HUES6 (cell line): ENCODE measurements at regions not wholly inside any gene's neighbourhood (a gene's known extent, or its start where the extent isn't known, plus 50 kb on each side); places are given as distances from the start of the nearest gene placed in this dataset.

Source experiments
- H3K27ac ChIP-seq: 2 replicates; pipeline ENCODE4 v1.7.0; 2013; ENCODE audit warnings: low read depth, mild to moderate bottlenecking, low read length, inconsistent platforms
- H3K27me3 ChIP-seq: 2 replicates; pipeline ENCODE4 v1.6.1; 2013; ENCODE audit warnings: low read length; ENCODE audit not compliant: control insufficient read depth, insufficient read depth
- H3K36me3 ChIP-seq: 2 replicates; pipeline ENCODE4 v1.6.1; 2013; ENCODE audit warnings: low read length; ENCODE audit not compliant: control insufficient read depth, insufficient read depth
- H3K4me1 ChIP-seq: 2 replicates; pipeline ENCODE4 v1.6.1; 2013; ENCODE audit warnings: low read length; ENCODE audit not compliant: control insufficient read depth, insufficient read depth
- H3K4me3 ChIP-seq: 2 replicates; pipeline ENCODE4 v1.5.1; 2013; ENCODE audit warnings: low read depth, low read length
- H3K9ac ChIP-seq: one replicate; pipeline ENCODE4 v1.6.1; 2013; ENCODE audit warnings: mild to moderate bottlenecking, low read length
- H3K9me3 ChIP-seq: 2 replicates; pipeline ENCODE4 v1.6.1; 2013; ENCODE audit warnings: low read depth, low read length; ENCODE audit not compliant: control insufficient read depth, insufficient read depth

GRCh38 chr2:2804528-2804927 is 473.5 kb upstream of the MYT1L start:
- Histone ChIP-seq H3K36me3 (no peaks in the 10 kb centered on the region), H3K9ac (no peak overlapping the region), H3K4me3 (no peak overlapping the region), H3K27me3 (no peaks in the 10 kb centered on the region), H3K9me3 (peaks cover 26% of the 10 kb centered on the region), H3K27ac (no peak overlapping the region), H3K4me1 (no peaks in the 10 kb centered on the region)

GRCh38 chr2:2801458-2801857 is 470.4 kb upstream of the MYT1L start:
- no peaks in the 10 kb centered on the region for H3K4me1 ChIP-seq
- no peak overlapping the region for H3K27ac ChIP-seq
- no peaks in the 10 kb centered on the region for H3K27me3 ChIP-seq

GRCh38 chr2:2800697-2801096 is 469.6 kb upstream of the MYT1L start:
- H3K9ac ChIP-seq: no peak overlapping the region
- no peaks in the 10 kb centered on the region for H3K4me1 ChIP-seq
- H3K36me3 ChIP-seq: no peaks in the 10 kb centered on the region
- peaks cover 26% of the 10 kb centered on the region for H3K9me3 ChIP-seq
- no peak overlapping the region for H3K4me3 ChIP-seq
- no peak overlapping the region for H3K27ac ChIP-seq
- H3K27me3 ChIP-seq: no peaks in the 10 kb centered on the region

More at GRCh38 chr2:2801458-2801857, 470.4 kb upstream of the MYT1L start:
- no peak overlapping the region for H3K4me3 ChIP-seq
- H3K9ac ChIP-seq: no peak overlapping the region
- peaks cover 26% of the 10 kb centered on the region for H3K9me3 ChIP-seq
- no peaks in the 10 kb centered on the region for H3K36me3 ChIP-seq

DNA sequence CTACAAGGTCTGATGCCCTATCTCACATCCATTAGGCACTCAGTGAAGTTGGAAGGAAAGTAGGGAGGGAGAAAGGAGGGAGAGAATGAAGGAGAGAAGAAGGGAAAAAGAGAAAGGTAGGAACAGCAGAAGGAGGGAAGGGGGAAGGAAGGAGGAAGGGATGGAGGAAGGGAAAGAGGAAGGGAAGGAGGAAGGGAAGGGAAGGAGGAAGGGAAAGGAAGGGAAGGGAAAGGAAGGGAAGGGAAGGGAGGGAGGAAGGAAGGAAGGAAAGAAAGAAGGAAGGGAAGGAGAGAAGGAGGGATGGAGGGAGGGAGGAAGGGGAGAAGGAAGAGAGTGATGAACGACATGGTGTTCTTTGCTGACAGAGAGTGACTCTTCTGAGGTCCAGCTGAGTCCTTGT is 468.9 kb upstream of the MYT1L start:
- Histone ChIP-seq H3K4me3 (no peak overlapping the region), H3K9ac (no peak overlapping the region), H3K27me3 (no peaks in the 10 kb centered on the region), H3K9me3 (peaks cover 26% of the 10 kb centered on the region), H3K36me3 (no peaks in the 10 kb centered on the region), H3K27ac (no peak overlapping the region), H3K4me1 (no peaks in the 10 kb centered on the region)

DNA sequence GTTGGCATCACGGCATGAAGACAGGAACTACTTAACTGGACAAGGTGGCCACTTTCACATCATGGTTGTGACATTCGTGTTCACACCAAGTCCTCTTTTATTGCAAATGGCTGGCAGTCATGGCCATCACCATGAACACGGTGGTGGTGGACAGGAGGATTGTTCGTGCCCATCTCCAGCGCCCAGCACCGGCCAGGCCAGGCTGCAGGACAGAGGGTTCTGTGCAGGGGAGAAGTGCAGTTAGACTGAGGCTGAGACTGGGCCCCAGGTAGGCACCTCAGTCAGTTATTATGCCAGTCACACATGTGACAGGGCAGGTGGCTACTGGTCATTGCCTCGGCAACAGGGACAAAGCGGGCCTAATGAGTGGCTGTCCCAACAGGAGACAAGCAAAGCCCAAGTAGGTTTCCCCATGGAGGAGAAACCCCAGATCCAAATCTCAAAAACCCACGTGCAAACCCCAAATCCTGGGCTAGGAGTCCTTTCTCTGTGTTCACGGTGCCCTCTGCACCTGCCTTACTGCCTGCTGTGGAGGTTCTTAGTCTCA is 468.1 kb upstream of the MYT1L start:
- H3K9me3 ChIP-seq: peaks cover 32% of the 10 kb centered on the region
- H3K27me3 ChIP-seq: no peaks in the 10 kb centered on the region
- H3K4me3 ChIP-seq: no peak overlapping the region
- H3K9ac ChIP-seq: no peak overlapping the region
- H3K36me3 ChIP-seq: no peaks in the 10 kb centered on the region
- H3K27ac ChIP-seq: no peak overlapping the region
- H3K4me1 ChIP-seq: no peaks in the 10 kb centered on the region

GRCh38 chr2:2798337-2798736 is 467.3 kb upstream of the MYT1L start:
- Histone ChIP-seq H3K9me3 (peaks cover 36% of the 10 kb centered on the region), H3K27me3 (no peaks in the 10 kb centered on the region), H3K36me3 (no peaks in the 10 kb centered on the region), H3K4me1 (no peaks in the 10 kb centered on the region), H3K27ac (no peak overlapping the region), H3K4me3 (no peak overlapping the region), H3K9ac (no peak overlapping the region)

DNA sequence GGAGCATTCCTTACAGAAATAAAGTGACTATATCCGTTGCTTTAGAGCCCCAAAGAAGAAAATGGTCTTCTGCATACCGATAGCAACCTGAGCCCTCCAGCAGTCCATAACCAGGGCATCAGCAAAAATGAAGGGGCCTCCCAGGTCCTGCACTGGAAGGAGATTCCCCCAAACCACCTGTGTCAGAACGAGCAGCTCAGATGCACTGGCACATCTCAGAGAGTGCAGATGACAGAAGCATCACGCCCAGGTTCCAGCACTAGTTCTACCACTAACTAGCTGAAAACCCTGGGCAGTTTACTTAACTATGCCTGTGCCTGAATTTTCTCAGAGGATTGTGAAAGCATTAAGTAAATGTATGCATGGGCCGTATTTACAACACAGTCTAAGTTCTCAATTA is 466.7 kb upstream of the MYT1L start:
- Histone ChIP-seq H3K36me3 (no peaks in the 10 kb centered on the region), H3K9ac (no peak overlapping the region), H3K27ac (no peak overlapping the region), H3K9me3 (peaks cover 31% of the 10 kb centered on the region), H3K4me3 (no peak overlapping the region), H3K27me3 (no peaks in the 10 kb centered on the region), H3K4me1 (no peaks in the 10 kb centered on the region)

- no peaks in the 10 kb centered on the region for H3K4me1 ChIP-seq
- no peak overlapping the region for H3K9ac ChIP-seq
- no peaks in the 10 kb centered on the region for H3K36me3 ChIP-seq
- H3K27ac ChIP-seq: no peak overlapping the region
- H3K9me3 ChIP-seq: peaks cover 18% of the 10 kb centered on the region; the same call in 1 of the 2 replicates
- H3K4me3 ChIP-seq: no peak overlapping the region
- no peaks in the 10 kb centered on the region for H3K27me3 ChIP-seq
Measured at GRCh38 chr2:2796207-2796606, 465.1 kb upstream of the MYT1L start.

DNA sequence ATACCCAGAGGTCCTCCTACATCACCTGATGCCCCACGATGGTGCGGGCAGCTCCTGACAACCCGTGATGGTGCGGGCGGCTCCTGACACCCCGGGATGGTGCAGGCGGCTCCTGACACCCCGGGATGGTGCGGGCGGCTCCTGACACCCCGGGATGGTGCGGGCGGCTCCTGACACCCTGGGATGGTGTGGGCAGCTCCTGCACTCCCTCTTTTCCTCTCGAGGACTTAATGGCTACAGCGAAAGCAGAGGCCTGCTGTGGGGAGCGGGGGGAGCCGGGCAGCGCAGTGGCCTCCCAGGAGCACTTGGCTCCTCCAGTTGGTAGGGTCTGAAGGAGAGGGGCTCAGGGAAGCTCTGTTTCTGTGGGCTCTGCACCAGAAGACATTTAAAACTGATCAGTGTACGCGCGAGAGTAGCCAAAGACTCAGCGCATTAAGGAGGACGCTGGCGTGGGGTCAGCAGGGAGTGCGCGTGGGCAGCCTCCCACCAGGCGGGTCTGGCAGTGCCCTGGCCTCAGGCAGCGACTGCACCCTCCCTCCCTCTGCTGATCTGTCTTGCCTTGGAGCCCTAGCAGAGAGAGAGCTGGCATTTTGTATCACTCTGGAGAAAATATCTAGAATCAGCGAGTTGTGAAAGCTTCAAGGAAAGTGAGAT is 464.5 kb upstream of the MYT1L start:
- H3K4me1 ChIP-seq: no peaks in the 10 kb centered on the region
- no peaks in the 10 kb centered on the region for H3K27me3 ChIP-seq
- no peak overlapping the region for H3K9ac ChIP-seq
- H3K36me3 ChIP-seq: no peaks in the 10 kb centered on the region
- H3K4me3 ChIP-seq: no peak overlapping the region
- no peak overlapping the region for H3K27ac ChIP-seq
- peaks cover 12% of the 10 kb centered on the region; the same call in 1 of the 2 replicates for H3K9me3 ChIP-seq

DNA sequence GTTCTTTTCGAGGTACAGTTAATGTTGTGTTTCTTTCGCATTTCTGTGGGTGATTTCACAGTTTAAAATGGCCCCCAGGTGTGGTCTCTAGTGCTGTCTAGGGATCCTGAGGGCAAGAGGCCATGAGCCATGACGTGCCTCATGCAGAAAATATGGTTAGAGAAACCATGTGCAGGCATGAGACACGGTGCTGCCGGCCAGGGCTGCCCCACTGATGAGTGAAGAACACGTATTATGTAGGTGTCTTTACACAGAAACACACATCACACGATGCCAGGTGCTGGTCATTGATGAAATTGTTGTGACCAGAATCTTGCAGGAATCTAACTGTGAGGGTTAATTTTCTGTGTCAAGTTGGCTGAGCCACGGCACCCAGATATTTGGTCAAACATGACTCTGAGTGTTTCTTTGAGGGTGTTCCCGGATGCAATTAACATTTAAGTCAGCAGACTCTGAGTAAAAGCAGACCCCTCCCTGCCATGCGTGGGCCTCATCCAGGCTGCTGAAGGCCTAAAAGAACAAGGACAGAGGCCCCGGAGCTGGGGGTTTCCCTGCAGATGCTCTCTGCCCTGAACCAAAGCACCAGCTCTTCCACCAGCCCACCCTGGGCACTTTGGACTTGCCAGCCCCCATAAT is 463.0 kb upstream of the MYT1L start:
- Histone ChIP-seq H3K27ac (no peak overlapping the region), H3K36me3 (no peaks in the 10 kb centered on the region), H3K9me3 (peaks cover 10% of the 10 kb centered on the region; the same call in 1 of the 2 replicates), H3K9ac (no peak overlapping the region), H3K27me3 (peaks cover 3% of the 10 kb centered on the region; the same call in 1 of the 2 replicates), H3K4me1 (peaks cover 4% of the 10 kb centered on the region), H3K4me3 (no peak overlapping the region)

GRCh38 chr2:2793514-2793913 is 462.4 kb upstream of the MYT1L start:
- H3K27ac ChIP-seq: no peak overlapping the region
- peaks cover 9% of the 10 kb centered on the region for H3K4me1 ChIP-seq
- H3K4me3 ChIP-seq: no peak overlapping the region
- H3K36me3 ChIP-seq: no peaks in the 10 kb centered on the region
- peaks cover 3% of the 10 kb centered on the region; the same call in 1 of the 2 replicates for H3K27me3 ChIP-seq
- no peak overlapping the region for H3K9ac ChIP-seq
- peaks cover 10% of the 10 kb centered on the region; the same call in 1 of the 2 replicates for H3K9me3 ChIP-seq
